ENCODE measurements at regions not wholly inside any gene's neighbourhood (a gene's known extent, or its start where the extent isn't known, plus 50 kb on each side); places are given as distances from the start of the nearest gene placed in this dataset.

DNA sequence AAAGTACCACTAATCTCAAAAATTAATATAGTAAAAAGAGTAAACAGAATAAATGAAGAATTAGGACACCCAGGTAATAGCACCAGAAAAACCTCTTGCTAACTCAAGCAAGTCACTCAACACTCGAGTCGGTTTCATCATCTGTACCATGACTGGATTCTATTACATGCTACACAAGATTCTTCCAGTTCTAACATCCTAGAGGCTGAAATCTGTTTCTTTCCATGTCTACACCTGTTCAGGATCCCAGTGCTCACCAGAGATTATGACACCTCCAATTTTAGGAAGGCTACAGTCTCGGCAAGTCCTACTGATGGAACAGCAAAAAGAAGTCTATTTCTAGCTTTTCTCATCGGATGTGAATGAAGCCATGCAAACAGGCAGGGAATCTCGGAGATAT, 95.3 kb upstream of the ANK3 start:
- no peak for TF ChIP-seq TAF1 (IDR thresholded peaks at IDR 0.05; ENCODE audit: low read depth)
- no peak for TF ChIP-seq EP300 (IDR thresholded peaks at IDR 0.05; ENCODE audit: borderline replicate concordance)
- TF ChIP-seq, protein P1, sequence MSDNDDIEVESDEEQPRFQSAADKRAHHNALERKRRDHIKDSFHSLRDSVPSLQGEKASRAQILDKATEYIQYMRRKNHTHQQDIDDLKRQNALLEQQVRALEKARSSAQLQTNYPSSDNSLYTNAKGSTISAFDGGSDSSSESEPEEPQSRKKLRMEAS (IDR thresholded peaks at IDR 0.05), result no peak
- no peak for TF ChIP-seq CEBPB (IDR thresholded peaks at IDR 0.05)
- TF ChIP-seq CREB1 (IDR thresholded peaks at IDR 0.05; ENCODE audit: low read depth), result no peak
- TF ChIP-seq RAD21 (IDR thresholded peaks at IDR 0.05; ENCODE audit: low read depth), result no peak
- TF ChIP-seq, protein P2, sequence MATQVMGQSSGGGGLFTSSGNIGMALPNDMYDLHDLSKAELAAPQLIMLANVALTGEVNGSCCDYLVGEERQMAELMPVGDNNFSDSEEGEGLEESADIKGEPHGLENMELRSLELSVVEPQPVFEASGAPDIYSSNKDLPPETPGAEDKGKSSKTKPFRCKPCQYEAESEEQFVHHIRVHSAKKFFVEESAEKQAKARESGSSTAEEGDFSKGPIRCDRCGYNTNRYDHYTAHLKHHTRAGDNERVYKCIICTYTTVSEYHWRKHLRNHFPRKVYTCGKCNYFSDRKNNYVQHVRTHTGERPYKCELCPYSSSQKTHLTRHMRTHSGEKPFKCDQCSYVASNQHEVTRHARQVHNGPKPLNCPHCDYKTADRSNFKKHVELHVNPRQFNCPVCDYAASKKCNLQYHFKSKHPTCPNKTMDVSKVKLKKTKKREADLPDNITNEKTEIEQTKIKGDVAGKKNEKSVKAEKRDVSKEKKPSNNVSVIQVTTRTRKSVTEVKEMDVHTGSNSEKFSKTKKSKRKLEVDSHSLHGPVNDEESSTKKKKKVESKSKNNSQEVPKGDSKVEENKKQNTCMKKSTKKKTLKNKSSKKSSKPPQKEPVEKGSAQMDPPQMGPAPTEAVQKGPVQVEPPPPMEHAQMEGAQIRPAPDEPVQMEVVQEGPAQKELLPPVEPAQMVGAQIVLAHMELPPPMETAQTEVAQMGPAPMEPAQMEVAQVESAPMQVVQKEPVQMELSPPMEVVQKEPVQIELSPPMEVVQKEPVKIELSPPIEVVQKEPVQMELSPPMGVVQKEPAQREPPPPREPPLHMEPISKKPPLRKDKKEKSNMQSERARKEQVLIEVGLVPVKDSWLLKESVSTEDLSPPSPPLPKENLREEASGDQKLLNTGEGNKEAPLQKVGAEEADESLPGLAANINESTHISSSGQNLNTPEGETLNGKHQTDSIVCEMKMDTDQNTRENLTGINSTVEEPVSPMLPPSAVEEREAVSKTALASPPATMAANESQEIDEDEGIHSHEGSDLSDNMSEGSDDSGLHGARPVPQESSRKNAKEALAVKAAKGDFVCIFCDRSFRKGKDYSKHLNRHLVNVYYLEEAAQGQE (IDR thresholded peaks at IDR 0.05; ENCODE audit: low read depth), result no peak
- no peak for TF ChIP-seq FOXM1 (IDR thresholded peaks at IDR 0.05; ENCODE audit: borderline replicate concordance, low read depth)
- TF ChIP-seq NFIC (IDR thresholded peaks at IDR 0.05), result no peak
- TF ChIP-seq YY1 (IDR thresholded peaks at IDR 0.05; ENCODE audit: low read depth), result no peak
- TF ChIP-seq, protein P3, sequence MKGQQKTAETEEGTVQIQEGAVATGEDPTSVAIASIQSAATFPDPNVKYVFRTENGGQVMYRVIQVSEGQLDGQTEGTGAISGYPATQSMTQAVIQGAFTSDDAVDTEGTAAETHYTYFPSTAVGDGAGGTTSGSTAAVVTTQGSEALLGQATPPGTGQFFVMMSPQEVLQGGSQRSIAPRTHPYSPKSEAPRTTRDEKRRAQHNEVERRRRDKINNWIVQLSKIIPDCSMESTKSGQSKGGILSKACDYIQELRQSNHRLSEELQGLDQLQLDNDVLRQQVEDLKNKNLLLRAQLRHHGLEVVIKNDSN (IDR thresholded peaks at IDR 0.05), result no peak
- no peak for TF ChIP-seq EGR1 (IDR thresholded peaks at IDR 0.05)
- TF ChIP-seq TCF12 (IDR thresholded peaks at IDR 0.05; ENCODE audit: low read depth), result no peak
- TF ChIP-seq ZBTB7A (IDR thresholded peaks at IDR 0.05; ENCODE audit: low read depth), result no peak
